ENCODE measurements at regions not wholly inside any gene's neighbourhood (a gene's known extent, or its start where the extent isn't known, plus 50 kb on each side); places are given as distances from the start of the nearest gene placed in this dataset.

GRCh38 chr13:65943708-65944107, 1286.4 kb downstream of the PCDH9 start:
- Histone ChIP-seq H4K20me1 (ENCODE audit: insufficient read depth, low read length) (no peaks in the 10 kb centered on the region), H3K27me3 (replicated peaks; ENCODE audit: insufficient read depth, low read length) (no peaks in the 10 kb centered on the region), H3K9me2 (replicated peaks; ENCODE audit: insufficient read depth, low read length) (no peaks in the 10 kb centered on the region), H3K36me3 (replicated peaks; ENCODE audit: insufficient read depth, low read length) (no peaks in the 10 kb centered on the region), H3K4me1 (ENCODE audit: low read length) (no peaks in the 10 kb centered on the region), H3F3A (ENCODE audit: insufficient read depth, low read length) (no peaks in the 10 kb centered on the region), H2AFZ (ENCODE audit: low read length) (no peak overlapping the region), H3K27ac (ENCODE audit: low read length) (no peak overlapping the region), H3K9me3 (replicated peaks; ENCODE audit: insufficient read depth, low read length) (no peaks in the 10 kb centered on the region), H3K79me2 (ENCODE audit: low read length) (no peaks in the 10 kb centered on the region), H3K4me3 (ENCODE audit: low read length) (no peak overlapping the region), H3K9ac (ENCODE audit: low read length) (no peak overlapping the region), H3K4me2 (ENCODE audit: low read depth, low read length) (no peak overlapping the region)
- TF ChIP-seq EZH2phosphoT487 (IDR thresholded peaks at IDR 0.05; ENCODE audit: low read length) (no peak), CTCF (IDR thresholded peaks at IDR 0.05; ENCODE audit: low read length) (no peak), EZH2 (optimal IDR thresholded peaks at IDR 0.05; ENCODE audit: low read depth, low read length) (no peak)
- no peak for DNase-seq

GRCh38 chr13:65943024-65943423, 1287.1 kb downstream of the PCDH9 start:
- no peak for DNase-seq
- H3K9ac ChIP-seq (ENCODE audit: low read length) = no peak overlapping the region
- no peak for TF ChIP-seq CTCF (IDR thresholded peaks at IDR 0.05; ENCODE audit: low read length)
- TF ChIP-seq EZH2 (optimal IDR thresholded peaks at IDR 0.05; ENCODE audit: low read depth, low read length) = no peak
- H3K9me3 ChIP-seq (replicated peaks; ENCODE audit: insufficient read depth, low read length) = no peaks in the 10 kb centered on the region
- H3K4me2 ChIP-seq (ENCODE audit: low read depth, low read length) = no peak overlapping the region
- no peaks in the 10 kb centered on the region for H3K9me2 ChIP-seq (replicated peaks; ENCODE audit: insufficient read depth, low read length)
- no peaks in the 10 kb centered on the region for H3K27me3 ChIP-seq (replicated peaks; ENCODE audit: insufficient read depth, low read length)
- no peak overlapping the region for H3K4me3 ChIP-seq (ENCODE audit: low read length)
- no peaks in the 10 kb centered on the region for H3K4me1 ChIP-seq (ENCODE audit: low read length)
- H3K79me2 ChIP-seq (ENCODE audit: low read length) = no peaks in the 10 kb centered on the region
- H3K36me3 ChIP-seq (replicated peaks; ENCODE audit: insufficient read depth, low read length) = no peaks in the 10 kb centered on the region
- H3K27ac ChIP-seq (ENCODE audit: low read length) = no peak overlapping the region
- no peaks in the 10 kb centered on the region for H4K20me1 ChIP-seq (ENCODE audit: insufficient read depth, low read length)
- H2AFZ ChIP-seq (ENCODE audit: low read length) = no peak overlapping the region
- H3F3A ChIP-seq (ENCODE audit: insufficient read depth, low read length) = no peaks in the 10 kb centered on the region

GRCh38 chr13:65940720-65941119, 1289.4 kb downstream of the PCDH9 start:
- Histone ChIP-seq H3K27ac (ENCODE audit: low read length) (no peak overlapping the region), H3K36me3 (replicated peaks; ENCODE audit: insufficient read depth, low read length) (no peaks in the 10 kb centered on the region), H3K79me2 (ENCODE audit: low read length) (no peaks in the 10 kb centered on the region), H2AFZ (ENCODE audit: low read length) (no peak overlapping the region), H3K9me3 (replicated peaks; ENCODE audit: insufficient read depth, low read length) (no peaks in the 10 kb centered on the region), H3K9me2 (replicated peaks; ENCODE audit: insufficient read depth, low read length) (no peaks in the 10 kb centered on the region), H3K4me1 (ENCODE audit: low read length) (no peaks in the 10 kb centered on the region), H3K4me3 (ENCODE audit: low read length) (no peak overlapping the region), H3K27me3 (replicated peaks; ENCODE audit: insufficient read depth, low read length) (no peaks in the 10 kb centered on the region), H3K4me2 (ENCODE audit: low read depth, low read length) (no peak overlapping the region), H3K9ac (ENCODE audit: low read length) (no peak overlapping the region), H4K20me1 (ENCODE audit: insufficient read depth, low read length) (no peaks in the 10 kb centered on the region), H3F3A (ENCODE audit: insufficient read depth, low read length) (no peaks in the 10 kb centered on the region)
- TF ChIP-seq EZH2phosphoT487 (IDR thresholded peaks at IDR 0.05; ENCODE audit: low read length) (no peak), CTCF (IDR thresholded peaks at IDR 0.05; ENCODE audit: low read length) (no peak), EZH2 (optimal IDR thresholded peaks at IDR 0.05; ENCODE audit: low read depth, low read length) (no peak)
- no peak for DNase-seq

Data from MM.1S (cell line).